HFF-Myc (cell line): ENCODE measurements at regions not wholly inside any gene's neighbourhood (a gene's known extent, or its start where the extent isn't known, plus 50 kb on each side); places are given as distances from the start of the nearest gene placed in this dataset.

Experiments
- DNase-seq: peaks from one replicate; pipeline ENCODE4 v3.0.0-alpha.2; 2011; ENCODE audit warnings: low read depth; ENCODE audit errors: extremely low read depth
- H3K4me3 ChIP-seq: replicated peaks from 2 replicates; pipeline ENCODE4 v1.5.1; 2011; ENCODE audit warnings: low read depth, mild to moderate bottlenecking, control low read depth, low read length
- CTCF ChIP-seq: IDR thresholded peaks from 2 replicates; pipeline ENCODE4 v1.5.1; 2012; ENCODE audit warnings: mild to moderate bottlenecking, low read depth, low read length, control low read depth; ENCODE audit errors: missing control alignments

GRCh38 chr9:119002491-119002890 is 366.7 kb downstream of the BRINP1 start:
- no peak for TF ChIP-seq CTCF
- DNase-seq, result no peak
- H3K4me3 ChIP-seq, result no peak overlapping the region

GRCh38 chr9:119003201-119003611 is 366.0 kb downstream of the BRINP1 start:
- no peak for TF ChIP-seq CTCF
- DNase-seq, result no peak
- no peak overlapping the region for H3K4me3 ChIP-seq

- DNase-seq, result no peak
- no peak for TF ChIP-seq CTCF
These were observed 365.2 kb downstream of the BRINP1 start for GRCh38 chr9:119003882-119004617.

GRCh38 chr9:119004618-119004990 is 364.6 kb downstream of the BRINP1 start:
- no peak for DNase-seq
- TF ChIP-seq CTCF, result no peak
- H3K4me3 ChIP-seq, result no peak overlapping the region

More at GRCh38 chr9:119003882-119004617, 365.2 kb downstream of the BRINP1 start:
- H3K4me3 ChIP-seq, result no peak overlapping the region

- H3K4me3 ChIP-seq, result no peak overlapping the region
- no peak for DNase-seq
- no peak for TF ChIP-seq CTCF
These were observed 364.1 kb downstream of the BRINP1 start for GRCh38 chr9:119005162-119005561.

GRCh38 chr9:119009249-119009648 is 360.0 kb downstream of the BRINP1 start:
- no peak for DNase-seq
- no peak for TF ChIP-seq CTCF
- no peak overlapping the region for H3K4me3 ChIP-seq

GRCh38 chr9:119020284-119020683 is 349.0 kb downstream of the BRINP1 start:
- TF ChIP-seq CTCF, result no peak
- no peak overlapping the region for H3K4me3 ChIP-seq
- no peak for DNase-seq
